Mammary epithelial cell (primary cell): ENCODE measurements at regions not wholly inside any gene's neighbourhood (a gene's known extent, or its start where the extent isn't known, plus 50 kb on each side); places are given as distances from the start of the nearest gene placed in this dataset.

Experiments used
- EZH2 ChIP-seq: IDR thresholded peaks from 2 replicates; pipeline ENCODE4 v1.6.1; 2012; ENCODE audit warnings: low read length, inconsistent platforms, borderline replicate concordance
- TF ChIP-seq, protein P1 (sequence below), 2 donors: IDR thresholded peaks in 1 of 2; conservative IDR thresholded peaks in 1 of 2; 2 replicates each; pipeline ENCODE4 v1.5.1; 2011 to 2012; ENCODE audit warnings: inconsistent platforms in 2 of 2, low read length in 2 of 2, mild to moderate bottlenecking in 2 of 2, control low read depth in 1 of 2, low read depth in 1 of 2; ENCODE audit not compliant: insufficient read depth in 1 of 2; ENCODE audit errors: extremely low read depth in 1 of 2

DNA sequence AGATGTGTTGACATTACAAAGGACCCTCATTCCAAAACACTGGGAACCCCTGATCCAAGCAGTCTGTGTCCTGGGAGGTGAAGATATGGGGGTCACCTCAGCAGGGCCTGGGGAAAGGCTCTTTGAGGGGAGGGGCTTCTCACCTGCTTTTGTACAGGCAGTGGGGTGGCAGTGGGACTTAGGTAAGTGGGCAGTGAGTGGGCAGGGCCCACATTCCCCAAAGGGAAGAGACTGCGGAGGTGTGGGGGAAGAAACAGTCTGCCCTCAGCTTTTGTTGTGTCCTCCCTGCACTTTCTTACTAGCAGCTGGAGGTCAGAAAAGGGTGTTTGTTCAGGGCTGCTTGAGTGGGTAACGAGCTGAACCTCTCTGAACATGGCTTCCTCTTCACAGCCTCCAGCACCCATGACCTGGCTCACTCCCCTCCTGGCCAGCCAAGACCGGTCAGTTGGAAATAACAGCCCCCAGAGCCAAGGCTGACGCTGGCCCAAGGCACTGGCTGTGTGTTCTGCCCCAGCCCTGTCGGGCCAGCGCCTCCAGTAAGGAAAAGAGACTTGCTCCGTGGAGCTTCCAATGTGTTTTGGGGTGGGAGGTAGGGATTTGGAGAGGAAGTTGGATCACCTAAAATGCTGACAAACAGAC, 173.5 kb downstream of the PSMG1 start:
- TF ChIP-seq, protein P1, sequence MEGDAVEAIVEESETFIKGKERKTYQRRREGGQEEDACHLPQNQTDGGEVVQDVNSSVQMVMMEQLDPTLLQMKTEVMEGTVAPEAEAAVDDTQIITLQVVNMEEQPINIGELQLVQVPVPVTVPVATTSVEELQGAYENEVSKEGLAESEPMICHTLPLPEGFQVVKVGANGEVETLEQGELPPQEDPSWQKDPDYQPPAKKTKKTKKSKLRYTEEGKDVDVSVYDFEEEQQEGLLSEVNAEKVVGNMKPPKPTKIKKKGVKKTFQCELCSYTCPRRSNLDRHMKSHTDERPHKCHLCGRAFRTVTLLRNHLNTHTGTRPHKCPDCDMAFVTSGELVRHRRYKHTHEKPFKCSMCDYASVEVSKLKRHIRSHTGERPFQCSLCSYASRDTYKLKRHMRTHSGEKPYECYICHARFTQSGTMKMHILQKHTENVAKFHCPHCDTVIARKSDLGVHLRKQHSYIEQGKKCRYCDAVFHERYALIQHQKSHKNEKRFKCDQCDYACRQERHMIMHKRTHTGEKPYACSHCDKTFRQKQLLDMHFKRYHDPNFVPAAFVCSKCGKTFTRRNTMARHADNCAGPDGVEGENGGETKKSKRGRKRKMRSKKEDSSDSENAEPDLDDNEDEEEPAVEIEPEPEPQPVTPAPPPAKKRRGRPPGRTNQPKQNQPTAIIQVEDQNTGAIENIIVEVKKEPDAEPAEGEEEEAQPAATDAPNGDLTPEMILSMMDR (conservative IDR thresholded peaks at IDR 0.05 in 1 of 2, IDR thresholded peaks at IDR 0.05 in 1 of 2; ENCODE audit: extremely low read depth in 1 of 2, insufficient read depth in 1 of 2, low read depth in 1 of 2, low read length in 2 of 2): no peak
- no peak for TF ChIP-seq EZH2
